GM18507 (cell line): ENCODE measurements at regions not wholly inside any gene's neighbourhood (a gene's known extent, or its start where the extent isn't known, plus 50 kb on each side); places are given as distances from the start of the nearest gene placed in this dataset.
A peak's percentile ranks its signal among the peaks of the same experiment; 100 is the strongest.
"Not testable (repeated sequence)": the region's sequence is repeated elsewhere in the genome, so short reads cannot be mapped to it uniquely, and the experiment has no call there.

ENCODE experiments used
- DNase-seq: peaks from one replicate; pipeline ENCODE4 v3.0.0; 2011; ENCODE audit warnings: low read depth; ENCODE audit not compliant: insufficient read length; ENCODE audit errors: extremely low spot score
- FAIRE-seq: peaks from 2 replicates; lab custom pipeline; 2011; peaks lifted over from hg19 to GRCh38; lab: Jason Lieb, UNC

DNA sequence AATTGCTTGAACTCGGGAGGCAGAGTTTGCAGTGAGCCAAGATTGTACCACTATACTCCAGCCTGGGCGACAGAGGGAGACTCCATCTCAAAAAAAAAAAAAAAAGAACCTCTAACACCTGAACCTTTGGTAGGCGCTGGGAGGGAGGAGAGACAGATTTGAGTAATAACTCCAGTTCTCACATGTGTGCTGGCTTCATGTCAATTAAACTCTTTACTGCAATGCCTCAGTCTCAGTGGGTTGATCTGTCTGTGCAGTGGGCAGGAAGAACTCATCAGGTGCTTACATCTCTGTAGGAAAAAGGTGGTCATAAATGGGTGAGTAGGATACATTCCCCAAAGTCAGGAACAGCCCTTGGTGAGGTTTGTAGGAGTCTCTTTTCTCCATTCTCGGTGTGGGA, 85.1 kb upstream of the ABCC4 start:
- DNase-seq (no peak), FAIRE-seq (no peak)

DNA sequence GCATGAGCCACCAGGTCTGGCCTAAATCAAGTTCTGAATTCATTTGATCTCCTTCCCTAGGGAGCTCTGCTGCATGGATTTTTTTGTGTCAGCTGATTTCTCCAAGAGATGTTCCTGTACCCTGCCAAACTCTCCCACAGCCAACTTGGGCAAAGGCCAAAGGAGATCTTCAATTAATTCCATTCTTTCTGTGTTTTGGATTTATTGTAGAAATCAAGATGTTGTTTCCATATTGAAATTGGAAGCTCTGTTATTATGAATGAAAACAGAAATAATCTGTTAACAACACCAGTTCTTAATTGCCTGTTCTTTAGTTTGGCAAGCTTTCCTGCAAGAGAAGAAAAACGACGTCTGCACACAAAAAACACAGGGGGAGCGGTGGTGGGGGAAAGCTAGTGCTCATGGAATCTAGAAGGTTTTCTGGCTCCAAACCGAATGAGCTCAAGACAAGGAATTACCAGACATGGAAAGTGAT, 86.5 kb upstream of the ABCC4 start:
- DNase-seq (no peak), FAIRE-seq (no peak)

DNA sequence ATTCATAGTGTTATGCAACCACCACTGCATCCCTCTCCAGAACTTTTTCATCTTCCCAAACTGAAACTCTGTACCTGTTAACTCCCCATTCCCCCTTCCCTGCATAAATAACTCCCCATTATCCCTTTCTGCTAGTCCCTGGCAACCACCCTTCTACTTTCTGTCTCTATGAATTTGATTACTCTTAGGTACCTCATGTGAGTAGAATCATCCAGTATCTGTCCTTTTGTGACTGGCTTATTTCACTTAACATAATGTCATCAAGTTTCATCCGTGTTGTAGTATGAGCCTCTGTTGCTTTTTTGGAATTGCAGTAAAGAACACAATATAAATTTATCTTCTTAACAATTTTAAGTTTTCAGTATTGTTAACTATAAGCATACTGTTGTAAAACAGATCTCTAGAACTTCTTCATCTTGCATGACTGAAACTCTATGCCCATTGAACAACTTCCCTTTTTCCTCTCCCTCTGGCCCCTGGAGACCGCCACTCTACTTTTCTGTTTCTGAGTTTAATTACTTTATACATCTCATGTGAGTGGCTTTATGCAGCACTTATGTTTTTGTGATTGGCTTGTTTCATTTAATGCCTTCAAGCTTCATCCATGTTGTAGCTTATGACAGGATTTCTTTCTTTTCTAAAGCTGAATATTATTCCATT, 87.3 kb upstream of the ABCC4 start:
- FAIRE-seq (peak; percentile 74), DNase-seq (no peak)

DNA sequence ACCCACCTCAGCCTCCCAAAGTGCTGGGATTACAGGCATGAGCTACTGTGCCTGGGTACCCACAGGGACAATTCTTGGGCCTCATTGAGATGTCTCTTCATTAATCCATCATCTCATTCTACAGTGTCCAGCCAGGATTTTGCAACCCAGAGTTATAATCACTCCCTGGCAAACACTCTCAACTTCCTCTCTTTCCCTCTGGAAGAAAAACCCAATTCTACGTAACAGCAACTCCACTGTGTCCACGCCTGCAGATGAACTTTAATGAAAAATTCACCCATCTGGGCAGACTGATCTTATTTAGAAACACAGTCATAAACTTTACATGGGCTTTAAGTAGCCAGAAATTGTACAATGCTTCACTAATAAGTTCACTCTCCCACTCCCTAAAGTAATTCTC, 90.1 kb upstream of the ABCC4 start:
- FAIRE-seq (no peak), DNase-seq (no peak)

DNA sequence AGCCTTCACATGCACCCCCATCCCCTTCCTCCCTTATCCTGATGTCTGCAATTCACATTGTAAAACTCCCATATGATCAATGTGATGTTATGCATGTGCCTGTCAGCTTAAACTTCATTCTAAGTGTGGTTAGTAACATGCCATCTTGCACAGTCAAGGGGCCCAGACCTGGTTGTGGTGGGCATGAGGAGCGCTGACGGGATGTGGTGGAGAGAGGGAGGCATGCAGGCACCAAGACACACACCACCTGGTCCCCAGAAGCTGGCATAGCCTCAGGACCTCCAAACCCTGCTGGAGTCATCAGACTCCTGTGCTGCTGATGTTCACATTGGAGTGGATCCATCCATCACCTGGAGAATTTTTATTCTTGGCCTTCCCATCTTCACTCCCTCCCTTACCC, 90.5 kb upstream of the ABCC4 start:
- FAIRE-seq (no peak), DNase-seq (no peak)

DNA sequence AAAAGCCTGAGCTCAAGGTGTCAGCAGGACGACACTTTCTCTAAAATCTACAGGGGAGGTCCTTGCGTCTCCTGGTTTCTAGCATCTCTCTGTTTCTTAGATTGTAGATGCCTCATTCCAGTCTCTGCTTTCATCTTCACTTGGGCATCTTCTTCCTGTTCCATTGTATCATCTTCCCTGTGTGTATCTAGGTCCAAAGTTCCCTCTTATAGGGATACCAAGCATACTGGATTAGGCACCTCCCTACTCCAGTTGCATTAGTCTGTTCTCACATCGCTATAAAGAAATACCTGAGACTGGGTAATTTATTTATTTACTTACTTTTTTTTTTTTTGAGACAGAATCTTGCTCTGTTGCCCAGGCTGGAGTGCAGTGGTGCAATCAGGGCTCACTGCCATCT, 91.3 kb upstream of the ABCC4 start:
- FAIRE-seq = no peak

DNA sequence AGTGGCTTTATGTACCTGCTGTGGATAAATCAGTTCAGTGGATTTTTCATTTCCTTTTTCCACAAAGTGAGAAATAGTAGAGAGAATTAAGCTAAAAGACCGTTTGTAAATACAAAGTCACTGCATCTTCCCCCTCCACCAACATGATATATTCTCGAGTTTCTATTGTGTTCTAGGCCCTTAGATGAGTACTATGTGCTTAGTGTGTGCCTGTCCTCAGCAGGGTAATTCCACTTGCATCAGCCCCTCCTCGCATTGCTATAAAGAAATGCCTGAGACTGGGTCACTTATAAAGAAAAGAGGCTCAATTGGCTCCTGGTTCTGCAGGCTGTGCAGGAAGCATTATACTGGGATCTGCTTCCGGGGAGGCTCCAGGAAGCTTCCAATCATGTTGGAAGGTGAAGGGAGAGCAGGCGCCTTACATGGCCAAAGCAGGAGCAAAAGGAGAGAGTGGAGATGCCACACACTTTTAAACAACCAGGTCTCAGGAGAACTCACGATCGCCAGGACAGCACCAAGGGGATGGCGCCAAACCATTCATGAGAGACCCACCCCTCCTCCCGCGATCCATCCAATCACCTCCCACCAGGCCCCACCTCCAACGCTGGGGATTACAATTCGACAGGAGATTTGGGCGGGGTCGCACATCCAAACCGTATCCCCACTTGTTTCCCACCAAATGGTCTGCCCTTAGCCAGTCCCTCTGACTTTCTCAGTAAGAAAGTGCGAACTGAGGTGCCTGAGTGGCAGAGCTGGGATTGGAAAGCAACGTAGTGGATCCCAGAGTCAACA, 102.3 kb upstream of the ABCC4 start:
- no peak for DNase-seq
- peak; percentile 53 for FAIRE-seq

More for the DNA sequence above, 91.3 kb upstream of the ABCC4 start:
- no peak for DNase-seq

DNA sequence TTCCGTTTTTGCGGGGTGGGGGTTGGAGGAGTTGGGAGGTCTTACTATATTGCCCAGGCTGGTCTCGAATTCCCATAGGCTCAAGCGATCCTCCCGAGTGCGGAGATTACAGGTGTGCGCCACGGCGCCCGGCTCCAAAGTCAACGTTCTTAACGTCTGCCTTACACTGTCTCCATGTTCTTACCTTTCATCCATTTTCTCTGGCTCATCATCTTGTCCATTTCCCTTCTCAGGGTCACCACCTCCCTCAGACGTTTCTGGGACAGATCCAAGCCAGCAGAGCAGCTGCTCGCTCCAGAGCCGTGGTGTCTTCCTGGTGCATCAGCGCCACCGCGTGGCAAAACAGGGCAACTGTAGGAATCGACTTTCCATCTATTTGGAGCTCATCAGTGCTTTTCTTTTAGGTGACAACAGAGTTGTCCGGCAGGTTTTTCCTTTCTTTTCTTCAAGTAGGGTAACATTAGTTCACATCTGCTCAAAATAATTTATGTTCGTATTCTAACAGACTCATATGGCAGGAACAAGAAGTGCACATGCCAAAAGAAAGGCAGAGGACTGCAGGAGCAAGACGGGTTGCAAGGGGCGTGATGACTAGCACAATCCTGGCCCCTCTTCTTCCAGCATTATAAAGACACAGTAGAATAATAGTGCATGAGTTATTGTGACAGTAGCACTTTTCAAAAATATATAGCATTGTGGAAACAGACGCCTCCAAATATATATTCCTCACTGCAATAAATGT, 103.1 kb upstream of the ABCC4 start:
- DNase-seq (peak; percentile 83), FAIRE-seq (peak; percentile 96)

DNA sequence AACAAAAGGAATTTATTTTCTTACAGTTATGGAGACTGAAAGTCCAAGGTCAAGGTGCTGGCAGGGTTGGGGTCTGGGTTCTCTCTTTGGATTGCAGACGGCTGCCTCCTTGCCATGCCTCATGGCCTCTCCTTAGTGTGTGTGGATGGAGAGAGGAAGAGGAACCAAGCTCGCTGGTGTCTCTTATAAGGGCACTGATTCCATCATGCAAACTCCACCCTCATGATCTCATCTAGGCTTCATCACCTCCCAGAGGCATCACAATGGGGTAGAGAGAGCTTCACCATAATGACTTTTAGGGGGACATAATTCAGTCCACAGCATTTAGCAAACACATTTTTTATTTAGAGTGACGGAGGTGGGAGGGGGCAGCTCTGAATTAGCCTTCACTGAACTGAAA, 104.9 kb upstream of the ABCC4 start:
- DNase-seq (no peak), FAIRE-seq (no peak)

DNA sequence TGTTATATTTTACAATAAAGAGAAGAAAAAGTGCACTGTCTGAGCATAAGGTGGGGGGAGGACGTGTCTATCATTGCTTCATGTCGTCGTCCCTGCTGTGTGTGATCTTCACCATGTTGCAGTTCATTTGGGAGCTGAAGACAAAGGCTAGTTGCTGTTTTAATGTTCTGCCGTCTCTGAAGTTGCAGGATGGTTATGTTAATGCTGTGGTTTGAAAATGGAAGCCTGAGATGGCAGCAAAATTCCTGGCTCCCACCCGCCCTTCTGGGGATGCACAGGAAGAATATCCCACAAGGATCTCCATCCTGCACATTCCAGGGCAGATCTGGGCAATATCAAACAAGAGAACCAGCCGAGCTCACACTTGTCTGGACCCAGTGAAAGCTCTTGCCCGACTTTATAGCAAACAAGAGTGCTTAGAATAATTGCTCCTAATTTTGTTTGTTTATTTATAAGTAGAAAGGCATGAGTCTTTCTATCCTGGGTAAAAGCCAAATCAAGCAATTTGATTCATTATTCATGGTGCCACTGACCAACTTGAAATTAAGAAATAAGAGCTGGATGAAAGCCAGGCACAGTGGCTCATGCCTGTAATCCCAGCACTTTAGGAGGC, 110.3 kb upstream of the ABCC4 start:
- no peak for FAIRE-seq
- DNase-seq = no peak

DNA sequence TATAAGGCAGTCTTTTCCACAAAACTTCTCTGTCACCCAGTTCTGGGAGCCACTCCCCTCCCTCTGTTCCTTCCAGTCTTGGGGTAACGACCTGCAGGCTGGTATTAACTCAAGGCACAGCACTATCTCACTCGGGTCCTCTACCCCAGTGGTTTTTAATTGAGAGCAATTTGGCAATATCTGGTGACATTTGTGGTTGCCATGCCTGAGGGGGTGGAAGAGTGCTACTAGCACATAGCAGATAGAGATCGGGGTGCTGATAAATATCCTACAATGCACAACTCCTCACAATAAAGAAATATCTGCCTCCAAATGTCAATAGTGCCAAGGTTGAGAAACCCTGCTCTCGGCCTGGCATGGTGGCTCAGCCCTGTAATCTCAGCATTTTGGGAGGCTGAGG, 117.7 kb upstream of the ABCC4 start:
- FAIRE-seq (no peak), DNase-seq (no peak)

DNA sequence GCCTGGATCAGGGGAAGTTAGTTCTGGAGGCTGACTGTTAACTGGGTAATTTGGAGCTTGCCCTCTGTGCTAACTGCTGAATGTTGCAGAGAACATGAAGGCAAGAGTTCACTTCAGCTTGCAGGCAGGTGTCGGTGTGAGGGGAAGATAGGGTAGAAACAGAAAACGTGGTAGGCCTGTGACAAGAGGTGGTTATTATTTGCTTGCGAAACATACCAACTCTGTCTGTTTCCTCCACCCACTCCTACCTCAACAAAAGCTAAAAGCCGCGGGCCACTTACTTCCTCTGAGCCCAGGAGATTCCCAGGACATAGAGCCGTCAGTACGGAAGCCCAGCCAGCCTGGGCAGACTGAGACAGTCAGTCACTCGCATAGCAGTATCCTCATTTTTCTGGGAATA, 119.2 kb upstream of the ABCC4 start:
- DNase-seq (no peak), FAIRE-seq (peak; percentile 12)

DNA sequence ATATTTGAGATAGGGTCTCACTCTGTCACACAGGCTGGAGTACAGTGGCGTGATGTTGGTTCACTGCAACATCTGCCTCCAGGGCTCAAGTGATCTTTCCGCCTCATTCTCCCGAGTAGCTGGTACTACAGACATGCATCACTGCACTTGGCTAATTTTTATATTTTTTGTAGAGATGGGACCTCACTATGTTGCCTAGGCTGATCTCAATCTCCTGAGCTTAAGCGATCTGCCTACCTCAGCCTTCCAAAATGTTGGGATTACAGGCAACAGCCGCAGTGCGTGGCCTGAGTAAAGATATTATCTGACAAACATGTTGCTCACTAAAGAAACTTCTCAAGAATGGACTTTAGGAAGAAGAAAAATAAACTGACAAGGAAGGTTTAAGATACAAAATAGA, 125.4 kb upstream of the ABCC4 start:
- DNase-seq (no peak), FAIRE-seq (no peak)

DNA sequence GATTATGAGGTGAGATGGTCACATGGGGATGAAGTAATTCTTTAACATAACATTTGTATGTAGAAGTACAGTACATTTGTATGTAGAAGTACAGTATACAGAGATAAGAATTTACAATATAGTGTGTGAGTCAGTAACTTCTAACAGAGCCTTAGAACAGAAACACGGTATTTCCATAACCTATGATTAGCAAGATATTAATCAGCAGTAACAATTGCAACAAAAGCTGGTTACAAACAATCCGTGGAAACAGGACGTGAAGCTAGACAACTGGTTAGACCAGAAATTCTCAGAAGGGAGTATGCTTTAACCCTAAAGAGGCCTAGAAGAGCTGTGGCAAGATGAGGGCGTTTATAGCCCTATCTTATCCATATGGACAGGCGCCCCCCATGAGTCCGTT, 122.0 kb upstream of the CLDN10 start:
- not testable (repeated sequence) for DNase-seq

DNA sequence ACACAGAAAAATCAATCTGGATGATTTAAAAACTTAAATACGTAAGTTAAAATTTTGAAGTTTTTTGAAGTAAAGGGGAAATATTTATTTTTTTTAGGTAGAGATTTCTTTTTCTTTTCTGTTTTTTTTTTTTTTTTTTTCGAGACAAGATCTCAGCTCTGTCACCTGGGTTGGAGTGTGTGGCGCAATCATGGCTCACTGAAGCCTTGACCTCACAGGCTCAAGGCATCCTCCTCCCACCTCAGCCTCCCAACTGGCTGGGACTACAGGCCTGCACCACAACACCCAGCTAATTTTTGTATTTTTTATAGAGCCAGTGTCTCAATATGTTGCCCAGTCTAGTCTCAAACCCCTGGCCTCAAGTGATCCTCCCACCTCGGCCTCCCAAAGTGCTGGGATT, 120.4 kb upstream of the CLDN10 start:
- DNase-seq = no peak
- FAIRE-seq = peak; percentile 9

More for the DNA sequence above, 122.0 kb upstream of the CLDN10 start:
- FAIRE-seq = not testable (repeated sequence)

DNA sequence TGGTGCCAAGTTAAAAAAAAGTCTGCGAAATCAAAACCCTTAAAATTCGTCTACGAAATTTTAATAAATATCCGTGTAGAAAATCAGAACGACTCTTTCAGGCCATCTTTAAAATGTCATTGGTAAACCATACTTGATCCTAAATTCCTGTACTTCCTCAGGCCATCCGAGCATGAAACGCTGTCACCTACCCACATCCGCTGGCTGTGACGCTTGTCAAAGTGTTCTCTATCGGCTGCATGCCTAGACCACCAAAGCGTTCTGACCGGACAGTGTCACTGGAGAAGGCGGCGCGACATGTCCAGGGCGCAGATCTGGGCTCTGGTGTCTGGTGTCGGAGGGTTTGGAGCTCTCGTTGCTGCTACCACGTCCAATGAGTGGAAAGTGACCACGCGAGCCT, 119.0 kb upstream of the CLDN10 start:
- no peak for DNase-seq
- FAIRE-seq = no peak

DNA sequence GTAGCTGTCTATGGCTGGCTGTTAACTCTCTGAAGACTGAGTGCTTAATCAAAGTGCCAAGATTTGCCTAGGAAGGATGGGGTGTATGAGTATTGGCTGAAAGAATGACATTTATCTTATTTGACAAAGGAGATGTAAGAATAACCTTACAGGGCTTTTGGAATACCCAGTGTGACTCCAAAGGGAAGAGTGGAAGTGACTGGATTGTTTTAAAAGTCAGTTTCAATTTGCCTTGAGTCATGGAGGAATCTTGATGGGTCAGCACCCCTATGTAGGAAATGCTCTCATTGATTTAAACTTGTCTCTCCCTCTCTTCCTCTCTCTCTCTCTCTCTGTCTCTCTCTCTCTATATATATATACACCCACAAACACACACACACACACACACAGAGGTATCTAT, 118.4 kb upstream of the CLDN10 start:
- FAIRE-seq (no peak), DNase-seq (no peak)

DNA sequence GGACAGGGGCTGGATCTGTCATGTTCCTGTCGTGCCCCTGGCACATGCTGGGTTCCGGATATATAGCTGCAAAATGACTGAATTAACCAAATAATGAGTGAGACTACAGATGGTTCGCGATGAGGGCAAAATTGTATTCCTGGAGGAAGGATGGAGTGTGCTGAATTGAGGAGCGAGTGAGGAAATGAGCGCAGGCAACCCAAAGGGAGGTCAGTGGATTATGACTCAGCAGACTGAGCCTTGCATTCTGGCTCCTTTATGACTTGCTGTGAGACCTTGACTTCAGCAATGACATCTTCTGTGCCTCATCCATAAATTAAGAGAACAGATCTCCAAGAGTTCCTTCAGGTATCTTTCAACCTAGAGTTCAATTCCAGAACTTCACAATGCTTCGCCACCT, 115.0 kb upstream of the CLDN10 start:
- no peak for FAIRE-seq

DNA sequence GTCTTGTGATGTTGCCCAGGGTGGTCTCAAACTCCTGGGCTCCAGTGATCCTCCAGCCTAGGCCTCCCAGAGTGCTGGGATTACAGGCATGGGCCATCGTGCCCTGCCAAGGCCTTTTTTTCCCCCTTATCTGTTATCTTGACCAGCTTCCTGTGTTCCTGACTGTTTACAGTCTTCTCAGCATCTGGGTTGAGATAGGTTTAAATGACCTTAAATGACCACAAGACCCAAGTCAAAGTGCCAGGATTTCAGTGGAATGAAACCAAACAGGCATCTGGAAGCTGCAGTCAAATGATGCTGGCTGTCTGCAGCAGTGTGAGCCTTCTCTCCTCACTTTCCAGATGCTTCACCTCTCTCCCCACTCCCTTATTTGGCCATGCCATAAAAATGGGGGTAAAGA, 114.2 kb upstream of the CLDN10 start:
- no peak for FAIRE-seq
- DNase-seq = no peak

More for the DNA sequence above, 115.0 kb upstream of the CLDN10 start:
- DNase-seq = no peak
